NCI-H446 treated with DMSO at 0.1 percent for 48 hours (cell line): ENCODE measurements at regions not wholly inside any gene's neighbourhood (a gene's known extent, or its start where the extent isn't known, plus 50 kb on each side); places are given as distances from the start of the nearest gene placed in this dataset.

Source experiments
- DNase-seq: peaks from one replicate; lab custom pipeline; 2025; lab: John Stamatoyannopoulos, UW

DNA sequence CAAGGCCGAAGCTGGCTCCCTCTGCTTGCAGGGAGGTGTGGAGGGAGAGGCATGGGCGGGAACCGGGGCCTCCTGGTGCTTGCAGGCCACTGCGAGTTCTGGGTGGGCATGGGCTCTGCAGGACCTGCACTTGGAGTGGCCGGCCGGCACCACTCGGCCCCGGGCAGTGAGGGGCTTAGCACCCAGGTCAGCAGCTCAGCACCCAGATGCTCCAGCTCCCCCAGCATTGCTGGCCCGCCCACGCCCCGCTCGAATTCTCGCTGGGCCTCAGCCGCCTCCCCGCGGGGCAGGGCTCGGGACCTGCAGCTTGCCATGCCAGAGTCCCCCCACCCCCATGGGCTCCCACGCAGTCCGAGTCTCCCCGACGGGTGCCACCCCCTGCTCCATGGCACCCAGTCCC lies 176.2 kb upstream of the FAM98A start:
- no peak for DNase-seq

DNA sequence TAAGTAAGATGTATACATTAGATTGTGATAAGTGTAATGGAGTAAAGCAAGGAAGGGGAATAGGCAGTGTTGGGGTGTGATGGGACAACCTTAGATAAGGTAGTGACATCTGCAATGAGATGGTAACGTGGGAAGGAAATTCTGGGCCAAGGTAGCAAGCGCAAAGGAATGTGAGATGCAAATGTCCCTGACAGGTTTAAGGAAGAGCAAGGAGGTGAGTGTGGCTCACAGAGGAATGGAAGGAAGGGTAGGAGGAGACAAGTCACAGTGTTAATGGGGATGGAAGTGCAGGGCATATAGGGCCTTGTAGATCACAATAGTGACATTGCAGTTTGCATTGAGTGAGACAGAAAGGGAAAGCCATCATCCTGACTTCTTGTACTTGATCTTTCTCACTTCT lies 170.9 kb upstream of the FAM98A start:
- no peak for DNase-seq

DNA sequence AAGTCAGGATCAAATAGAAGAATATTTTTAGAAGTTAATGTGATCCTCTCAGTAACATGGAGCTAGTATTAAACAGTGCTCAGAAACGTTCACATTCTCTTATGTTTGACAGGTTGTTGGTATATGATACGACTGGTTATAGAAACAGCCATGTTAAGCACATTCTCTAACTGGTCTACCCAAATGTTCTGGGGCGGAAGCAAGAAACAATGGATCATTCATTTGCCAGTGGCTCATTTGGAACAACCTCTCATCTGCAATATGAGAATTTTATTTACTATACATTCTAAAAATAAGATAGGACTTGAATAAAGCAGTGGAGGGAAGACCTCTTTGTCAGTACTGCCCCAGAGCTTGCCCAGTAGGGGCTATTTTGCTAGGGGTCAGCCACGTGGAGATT lies 167.1 kb upstream of the FAM98A start:
- no peak for DNase-seq

DNA sequence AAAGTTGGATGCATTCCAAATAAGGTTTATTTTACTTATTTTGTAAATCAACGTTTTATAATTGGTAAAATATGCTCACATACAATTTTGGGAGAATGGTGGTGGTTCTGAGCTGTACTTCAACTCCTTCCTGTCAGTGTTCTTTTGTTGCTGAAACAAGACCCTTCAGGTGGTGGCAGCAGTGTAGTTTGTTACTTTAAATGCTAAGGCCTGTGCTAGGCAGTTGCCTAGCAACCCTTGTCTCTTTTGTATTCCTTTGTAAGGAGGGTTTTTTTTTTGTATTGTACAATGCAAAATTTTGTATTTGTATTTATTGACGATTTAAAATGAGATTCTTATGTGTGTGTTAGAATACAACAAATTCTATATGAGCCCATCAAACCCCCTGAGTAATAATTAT lies 166.0 kb upstream of the FAM98A start:
- no peak for DNase-seq

DNA sequence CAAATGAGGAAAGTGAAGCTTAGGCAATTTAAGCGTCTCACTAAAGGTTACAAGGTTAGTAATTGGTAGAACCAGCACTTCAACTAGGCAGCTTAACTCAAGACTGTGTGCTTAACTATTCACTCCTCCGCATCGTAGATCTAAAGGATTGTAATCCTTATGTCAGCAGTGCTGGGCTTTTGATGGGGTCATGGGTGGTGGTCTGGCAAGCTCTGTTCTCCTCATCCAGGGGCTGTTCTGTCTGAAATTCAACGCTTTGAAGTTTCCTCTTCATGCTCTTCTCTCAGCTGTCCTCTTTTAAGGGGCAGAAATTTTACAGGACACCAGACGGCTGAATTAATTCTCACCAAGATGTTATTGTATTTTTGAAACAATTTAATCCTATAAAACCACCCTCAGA lies 165.5 kb upstream of the FAM98A start:
- no peak for DNase-seq

DNA sequence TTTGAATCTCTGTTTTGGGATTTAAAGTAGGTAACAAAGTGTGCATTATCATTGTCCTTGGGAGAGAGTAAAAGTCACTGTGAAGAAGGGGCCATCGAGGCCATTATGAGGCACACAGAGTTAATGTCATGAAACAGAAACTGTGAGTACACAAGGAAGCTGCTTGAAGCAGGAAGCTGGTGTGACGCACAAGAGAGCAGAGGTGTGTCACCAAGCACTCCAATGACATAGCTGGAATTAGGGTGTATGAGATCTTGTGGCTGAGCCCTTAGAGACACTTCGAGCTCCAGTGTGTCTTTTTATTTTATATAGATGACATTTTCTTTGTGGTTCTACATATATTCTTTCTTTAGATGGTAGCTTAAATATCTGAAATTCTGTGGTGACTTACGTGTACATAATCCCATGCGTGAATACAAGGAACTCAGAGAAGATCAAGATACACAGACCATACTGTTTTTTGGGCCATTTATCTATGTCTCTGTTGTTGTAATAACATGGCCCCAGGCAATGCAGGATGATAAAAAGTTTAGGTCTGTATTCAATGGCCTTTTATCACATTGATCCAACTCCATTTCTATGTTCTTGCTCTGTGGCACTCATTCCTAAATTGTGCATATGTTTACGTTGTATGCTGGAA lies 164.7 kb upstream of the FAM98A start:
- no peak for DNase-seq

DNA sequence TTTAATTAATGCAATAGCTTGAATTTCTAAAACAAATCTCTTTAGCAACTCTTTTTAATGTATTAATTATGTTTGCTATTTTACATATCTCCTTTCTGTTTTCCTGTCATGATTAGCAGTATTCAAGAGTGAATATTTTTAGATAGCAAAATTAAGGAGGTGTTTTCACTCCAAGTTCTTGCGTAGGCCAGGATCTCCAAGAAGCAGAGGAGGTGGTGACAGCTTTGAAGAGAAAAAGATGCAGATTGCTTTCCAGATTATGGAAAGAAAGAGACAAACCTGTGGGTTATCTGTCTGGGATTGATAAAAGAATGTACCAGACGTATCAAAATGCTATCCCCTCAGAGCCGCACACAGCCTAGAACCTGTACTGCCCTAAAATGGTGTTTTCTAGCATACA lies 163.5 kb upstream of the FAM98A start:
- DNase-seq: no peak

DNA sequence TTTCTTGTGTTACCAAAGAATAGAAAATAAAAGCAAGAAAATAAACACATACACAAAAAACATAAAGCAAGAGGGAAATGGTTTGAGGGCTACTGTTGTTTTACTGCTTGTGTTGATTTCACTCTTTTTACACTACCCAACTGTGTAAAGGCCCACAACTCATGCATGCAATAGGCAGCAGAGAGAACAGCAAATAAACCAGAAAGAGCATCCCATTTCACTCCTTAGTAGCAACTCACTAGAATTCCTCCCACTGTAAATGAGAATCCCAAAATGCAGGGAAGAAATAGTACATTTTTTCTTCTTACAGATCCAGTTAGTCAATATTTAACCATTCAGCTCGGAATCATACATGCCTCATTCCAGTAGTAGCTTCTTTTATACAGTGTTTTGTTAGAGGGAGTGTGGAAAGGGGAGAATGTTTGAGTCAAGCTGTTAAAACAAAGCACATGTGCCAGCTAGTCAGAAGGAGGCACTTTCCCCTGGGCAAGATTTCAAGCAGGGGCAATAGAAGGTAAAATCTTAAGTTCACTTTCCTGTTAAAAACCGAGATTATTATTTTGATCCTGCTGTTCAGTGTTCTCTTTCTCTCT lies 147.2 kb upstream of the FAM98A start:
- no peak for DNase-seq

DNA sequence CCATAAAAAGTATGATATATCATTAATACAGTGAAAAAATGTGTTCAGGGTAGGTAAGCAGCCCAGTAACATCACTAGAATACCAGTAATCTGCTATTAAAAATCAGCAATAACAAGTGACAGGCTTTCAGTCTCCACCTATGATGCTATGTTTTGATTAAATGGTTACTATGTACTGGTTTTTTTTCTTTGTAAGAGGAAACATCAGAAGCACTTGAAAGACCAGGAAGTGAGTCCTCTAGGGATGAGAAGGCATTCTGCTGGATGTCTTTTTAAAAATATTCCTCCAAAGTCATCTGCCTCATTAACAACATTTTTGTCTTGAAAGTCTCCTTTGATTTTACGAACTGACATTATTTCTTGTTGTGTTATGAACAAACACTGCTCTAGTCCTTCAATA lies 136.0 kb upstream of the FAM98A start:
- DNase-seq: no peak

DNA sequence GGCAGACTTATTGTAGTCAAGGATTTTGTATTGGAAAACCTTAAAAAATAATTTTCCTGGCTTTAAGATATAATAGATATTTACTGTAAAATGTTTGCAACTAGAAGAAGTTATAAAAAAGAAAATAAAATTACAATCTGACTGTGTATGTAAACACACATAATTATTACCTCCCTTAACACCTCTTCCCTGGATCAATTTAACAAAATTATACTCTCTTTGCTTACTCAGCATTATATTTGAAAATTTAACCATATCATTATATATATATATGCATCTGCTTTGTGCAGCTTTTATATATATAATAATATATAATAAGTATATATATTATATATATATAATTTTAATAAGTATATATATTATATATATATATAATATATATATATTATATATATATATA lies 131.7 kb upstream of the FAM98A start:
- no peak for DNase-seq

DNA sequence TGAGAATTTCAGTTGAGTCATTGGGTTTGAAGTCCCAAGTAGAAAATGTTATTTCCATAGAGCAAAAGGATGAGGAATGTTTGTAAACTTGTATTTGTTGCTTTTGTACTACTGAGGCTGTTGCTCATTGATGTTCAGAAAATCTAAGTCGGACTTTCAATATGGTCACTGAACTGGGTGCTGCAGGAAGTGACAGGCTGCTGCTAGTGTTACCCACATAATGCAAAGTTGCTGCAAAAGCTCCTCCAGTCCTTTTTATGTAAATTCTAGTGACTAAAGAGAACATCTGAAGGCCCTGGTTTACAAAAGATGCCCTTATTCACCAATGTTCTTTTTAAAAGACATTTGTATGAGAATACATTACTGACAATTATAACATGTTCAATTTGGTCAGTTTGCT lies 131.1 kb upstream of the FAM98A start:
- no peak for DNase-seq

DNA sequence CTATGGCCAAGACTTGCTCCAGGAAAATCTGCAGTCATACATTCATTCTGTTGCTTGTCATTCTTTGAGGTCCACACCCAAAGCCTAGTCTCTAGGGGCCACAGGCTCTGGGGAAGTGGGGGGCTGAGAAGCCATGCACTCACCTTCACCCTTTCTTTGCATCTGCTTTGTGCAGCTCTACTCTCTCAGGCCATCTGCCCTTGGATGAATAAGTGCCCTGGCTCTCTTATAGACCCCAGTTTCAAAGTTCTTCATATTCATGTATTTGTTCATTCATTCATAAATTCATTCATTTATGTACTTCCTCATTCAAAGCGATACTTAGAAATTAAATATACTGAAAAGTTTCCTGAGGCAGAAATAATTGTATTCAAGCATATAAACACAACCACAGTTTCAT lies 130.3 kb upstream of the FAM98A start:
- no peak for DNase-seq

DNA sequence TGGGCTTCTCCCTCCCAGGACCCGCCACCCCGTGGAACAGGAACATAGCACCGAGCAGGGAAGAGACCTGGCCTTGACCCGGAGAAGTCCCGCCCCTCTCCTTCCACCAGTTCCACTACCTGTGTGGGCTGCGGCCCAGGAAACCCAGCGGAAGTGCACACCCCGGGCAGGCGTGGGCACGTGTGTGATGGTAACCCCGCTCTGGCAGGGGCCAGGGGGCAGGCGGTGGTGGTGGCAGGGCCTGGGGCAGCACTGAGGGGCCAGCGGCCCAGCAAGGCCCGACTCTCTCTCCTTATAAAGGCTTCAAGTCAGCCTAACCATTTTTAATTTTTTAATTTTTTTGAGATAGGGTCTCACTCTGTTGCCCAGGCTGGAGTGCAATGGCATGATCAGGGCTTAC lies 129.0 kb upstream of the FAM98A start:
- no peak for DNase-seq

DNA sequence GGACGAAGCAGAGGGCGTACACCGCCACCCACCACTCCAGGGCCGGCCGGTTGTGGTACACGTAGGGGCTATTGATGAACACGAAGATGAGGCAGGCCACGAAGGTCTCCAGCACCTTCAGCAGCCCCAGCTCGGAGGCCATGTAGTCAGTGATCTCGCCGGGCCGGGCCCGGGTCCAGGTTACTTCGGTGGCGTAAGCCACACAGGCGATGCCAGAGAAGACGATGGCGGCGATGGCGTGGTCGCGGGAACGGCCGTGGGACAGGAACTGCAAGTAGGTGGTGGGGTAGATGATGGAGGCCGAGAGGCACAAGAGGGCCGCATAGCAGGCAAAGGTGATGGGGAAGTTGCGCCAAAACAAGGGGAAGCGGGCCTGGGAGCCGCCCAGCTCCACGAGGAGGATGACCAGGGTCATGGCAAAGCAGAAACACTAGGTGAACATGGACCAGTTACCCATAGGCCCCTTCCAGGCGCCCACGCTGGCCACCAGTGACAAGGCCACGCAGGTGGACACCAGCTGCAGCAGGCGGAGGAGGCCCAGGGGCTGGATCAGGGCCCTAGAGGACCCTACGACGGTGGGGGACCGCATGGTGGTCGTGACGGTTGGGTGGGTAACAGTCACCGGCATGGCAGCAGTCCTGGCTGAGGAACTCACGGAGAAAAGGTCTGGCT lies 128.4 kb upstream of the FAM98A start:
- no peak for DNase-seq

DNA sequence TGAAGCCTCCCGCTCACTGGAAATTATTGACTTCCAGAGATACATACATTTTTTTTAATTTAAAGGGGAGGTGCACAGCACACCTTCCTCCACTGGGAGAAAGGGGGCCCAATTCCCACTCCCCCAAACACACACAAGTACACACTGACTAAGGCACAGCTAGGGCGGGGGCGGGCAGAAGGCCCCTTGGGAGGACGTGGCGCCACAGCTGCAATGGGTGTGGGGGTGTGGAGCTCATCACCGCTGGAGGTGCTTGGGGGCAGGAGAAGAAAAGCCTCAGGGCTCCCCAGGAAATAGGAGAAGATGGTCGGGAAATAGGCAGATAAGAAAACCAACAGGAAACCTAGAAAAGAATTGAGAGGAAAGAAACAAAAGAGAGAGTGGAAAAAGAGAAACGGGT lies 127.3 kb upstream of the FAM98A start:
- no peak for DNase-seq

DNA sequence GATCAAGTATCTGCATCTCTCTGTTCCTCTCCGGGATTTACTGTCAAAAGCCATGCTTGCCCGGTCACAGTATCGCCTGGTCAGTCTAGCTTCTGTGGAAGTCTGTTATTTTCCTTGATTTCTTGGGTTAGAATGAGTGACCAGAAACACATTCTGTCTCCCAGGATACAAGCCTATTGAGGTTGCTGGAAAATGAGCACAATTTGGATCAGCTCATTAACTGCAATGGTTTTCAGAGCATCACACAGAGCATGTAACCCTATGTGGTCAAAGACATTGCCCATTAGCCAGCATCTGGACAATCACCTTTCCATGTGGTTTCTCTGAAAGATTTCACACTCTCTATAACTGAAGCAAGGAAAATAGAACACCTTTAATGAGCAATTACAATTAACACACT lies 124.2 kb upstream of the FAM98A start:
- no peak for DNase-seq

DNA sequence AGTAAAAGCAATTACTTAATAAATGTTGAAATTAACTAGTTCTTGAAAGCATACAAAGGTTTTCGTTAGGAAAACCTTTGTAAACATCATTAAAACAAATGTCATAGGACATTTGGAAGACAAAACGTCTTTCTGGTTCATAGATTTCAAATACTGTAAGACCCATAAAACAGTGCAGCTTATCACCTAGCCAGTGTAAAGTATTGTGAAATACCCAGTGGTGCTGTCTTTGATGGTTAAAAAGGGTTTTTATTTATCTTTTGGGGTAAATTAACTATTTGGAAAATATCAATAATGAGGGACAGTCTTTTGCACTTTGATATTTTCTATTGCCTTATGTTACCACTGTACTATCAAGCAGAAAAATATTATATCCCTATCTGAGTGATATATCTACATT lies 120.0 kb upstream of the FAM98A start:
- no peak for DNase-seq

DNA sequence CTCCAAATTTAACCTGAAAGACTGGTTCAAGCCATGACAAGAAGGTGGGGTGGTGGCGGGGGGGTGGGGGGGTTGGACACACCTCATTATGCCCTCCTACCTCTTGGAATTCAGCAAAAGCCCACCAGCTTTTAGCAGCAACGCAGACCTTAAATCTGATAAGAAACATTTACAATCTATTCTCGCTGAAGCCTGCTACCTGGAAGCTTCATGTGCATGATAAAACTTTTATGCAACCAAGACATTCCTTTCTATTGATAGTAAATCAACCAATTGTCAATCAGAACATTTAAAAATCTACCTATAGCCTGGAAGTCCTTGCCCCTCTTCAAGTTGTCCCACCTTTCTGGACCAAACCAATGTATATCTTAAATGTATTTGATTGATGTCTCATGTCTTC lies 113.6 kb upstream of the FAM98A start:
- DNase-seq: no peak

DNA sequence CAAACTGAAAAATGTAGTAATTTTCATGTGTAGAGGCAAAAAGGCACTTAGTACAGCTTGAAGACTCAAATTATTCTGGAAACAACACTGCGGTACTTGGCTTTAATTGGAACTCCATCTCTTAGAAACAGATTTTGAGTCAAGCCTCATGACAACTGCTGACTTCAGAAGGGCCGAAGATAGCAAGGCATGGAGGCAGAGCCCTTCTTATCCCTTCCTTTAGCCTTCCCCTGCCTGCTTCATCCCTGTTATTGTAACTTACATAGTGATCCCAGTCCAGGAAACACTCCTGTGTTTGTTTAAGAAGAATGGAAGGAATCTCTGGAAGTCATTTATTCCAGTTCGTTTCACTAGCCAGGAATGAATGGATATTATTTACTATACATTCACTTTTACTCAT lies 110.9 kb upstream of the FAM98A start:
- DNase-seq: no peak

DNA sequence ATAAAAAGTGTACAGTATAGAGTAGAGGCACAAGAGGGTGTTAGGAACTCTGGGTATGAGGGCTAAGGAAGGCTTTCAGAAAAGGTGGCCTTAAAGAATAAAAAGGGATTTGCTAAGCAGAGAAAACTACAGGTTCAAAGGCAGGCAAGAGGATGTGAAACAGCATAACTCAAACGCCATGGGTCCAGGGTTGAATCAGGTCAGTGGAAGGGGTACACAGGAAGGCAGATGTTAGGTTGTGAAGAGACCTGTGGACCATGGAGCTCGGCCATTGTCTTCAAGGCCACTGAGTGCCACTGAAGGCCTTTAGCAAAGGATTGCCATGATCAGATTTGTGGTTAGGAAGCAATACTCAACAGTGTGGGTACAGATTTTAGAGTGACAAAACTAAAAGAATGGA lies 108.2 kb upstream of the FAM98A start:
- no peak for DNase-seq

DNA sequence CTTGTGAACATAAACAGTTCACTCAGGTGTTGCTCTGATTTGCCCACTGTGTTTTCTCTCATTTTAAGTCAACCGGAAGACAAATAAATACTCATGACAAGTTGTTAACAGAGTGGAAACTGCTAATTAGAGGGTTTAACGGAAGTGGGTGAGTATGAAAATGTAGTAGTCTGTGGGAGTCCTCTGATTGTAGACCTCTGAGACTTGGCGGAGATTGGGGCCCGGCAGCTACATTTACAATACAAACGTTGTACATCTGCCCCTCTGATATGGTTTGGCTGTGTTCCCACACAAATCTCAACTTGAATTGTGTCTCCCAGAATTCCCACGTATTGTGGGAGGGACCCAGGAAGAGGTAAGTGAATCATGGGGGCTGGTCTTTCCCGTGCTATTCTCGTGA lies 107.3 kb upstream of the FAM98A start:
- DNase-seq: no peak

DNA sequence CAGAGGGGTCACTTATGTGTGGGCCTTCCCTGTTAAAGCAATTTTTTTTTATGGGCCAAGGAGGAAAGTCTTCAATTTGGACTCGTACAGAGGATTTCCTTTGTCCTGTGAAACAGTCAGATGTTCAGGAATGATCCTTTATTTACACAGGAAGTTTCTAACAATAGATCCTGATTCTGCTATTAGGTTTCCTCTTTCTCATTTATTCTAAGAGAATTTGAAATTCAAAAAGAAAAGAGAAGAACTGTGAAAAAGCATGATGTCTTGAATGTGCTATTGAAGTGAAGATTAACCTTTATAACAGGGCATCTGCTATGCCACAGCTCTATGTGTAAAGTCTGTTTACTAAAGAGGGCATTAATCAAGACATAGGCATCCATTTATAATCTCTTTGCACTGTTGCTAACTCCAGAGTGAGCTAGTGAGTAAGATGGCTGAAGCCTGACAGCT lies 105.3 kb upstream of the FAM98A start:
- no peak for DNase-seq

DNA sequence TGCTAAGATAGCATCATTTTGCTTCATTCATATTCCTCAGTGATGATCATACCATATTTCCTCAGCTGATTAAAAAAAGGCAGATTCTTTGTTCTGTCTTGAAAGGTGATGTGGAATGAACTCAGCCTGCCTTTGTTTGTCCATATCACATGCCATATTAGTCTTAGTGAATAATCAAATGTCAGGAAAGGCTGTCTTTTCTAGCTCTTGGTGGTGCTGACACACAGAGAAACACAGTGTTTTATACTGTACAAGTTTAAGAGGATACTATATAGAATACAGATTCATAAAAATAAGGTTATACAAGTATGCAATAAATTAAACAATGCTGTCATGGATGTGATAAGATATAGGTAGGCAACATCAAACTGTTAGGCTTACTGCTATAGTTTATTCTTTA lies 97.1 kb upstream of the FAM98A start:
- DNase-seq: no peak

DNA sequence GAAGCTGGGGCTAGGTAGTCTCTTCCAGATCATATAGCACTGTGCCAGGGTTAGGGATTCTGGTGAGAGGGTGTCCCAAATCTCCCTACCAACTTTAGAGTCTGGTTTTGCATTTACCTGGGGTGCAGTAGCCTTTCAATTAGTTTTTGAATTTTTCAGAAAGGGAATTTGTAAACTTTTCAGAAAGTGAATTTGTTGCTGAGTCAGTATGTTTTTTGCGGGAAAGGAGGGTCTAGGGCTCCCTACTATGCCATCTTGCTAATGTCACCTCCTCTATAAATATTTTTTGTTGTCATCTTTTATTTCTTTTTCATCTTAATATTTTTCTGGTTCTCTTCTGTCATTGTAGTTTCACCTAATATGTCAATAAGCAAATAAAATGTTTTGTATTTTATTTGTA lies 95.8 kb upstream of the FAM98A start:
- DNase-seq: no peak
